GM12874 (cell line): ENCODE measurements at regions not wholly inside any gene's neighbourhood (a gene's known extent, or its start where the extent isn't known, plus 50 kb on each side); places are given as distances from the start of the nearest gene placed in this dataset.

Experiments used
- CTCF ChIP-seq: IDR thresholded peaks from 2 replicates; pipeline ENCODE4 v1.5.1; 2011; ENCODE audit warnings: low read depth, mild to moderate bottlenecking, control low read depth, low read length, moderate library complexity; ENCODE audit not compliant: insufficient read depth

GRCh38 chr10:120776442-120776841 lies 74.7 kb upstream of the WDR11 start:
- no peak for TF ChIP-seq CTCF

GRCh38 chr10:120782336-120782735 lies 68.8 kb upstream of the WDR11 start:
- no peak for TF ChIP-seq CTCF

- TF ChIP-seq CTCF: no peak
These were observed 68.1 kb upstream of the WDR11 start for GRCh38 chr10:120783098-120783497.

- no peak for TF ChIP-seq CTCF
These were observed 67.3 kb upstream of the WDR11 start for GRCh38 chr10:120783867-120784266.

GRCh38 chr10:120788771-120789170 lies 62.4 kb upstream of the WDR11 start:
- no peak for TF ChIP-seq CTCF

- no peak for TF ChIP-seq CTCF
These were observed 61.6 kb upstream of the WDR11 start for GRCh38 chr10:120789303-120790203.

GRCh38 chr10:120791316-120791715 lies 59.8 kb upstream of the WDR11 start:
- no peak for TF ChIP-seq CTCF
